Spleen (tissue), 11 donors: ENCODE measurements at regions not wholly inside any gene's neighbourhood (a gene's known extent, or its start where the extent isn't known, plus 50 kb on each side); places are given as distances from the start of the nearest gene placed in this dataset.
"Not testable (repeated sequence)": the region's sequence is repeated elsewhere in the genome, so short reads cannot be mapped to it uniquely, and the experiment has no call there.

Experiments used
- DNase-seq: peaks from one replicate; pipeline ENCODE4 v3.0.0-alpha.2; 2020
- H3K27ac ChIP-seq, 8 donors: fragments of 200-600 bp; sonication (generic) in 7 of 8; 1 replicate in 4 of 8; 2 replicates in 4 of 8; pipeline versions ENCODE4 v1.5.0 to v1.8.0; 2016 to 2021; ENCODE audit warnings: inconsistent platforms in 4 of 8, mild to moderate bottlenecking in 4 of 8, moderate library complexity in 1 of 8
- H3K27me3 ChIP-seq, 7 donors: fragments of 200-600 bp; sonication (generic) in 6 of 7; replicated peaks in 1 of 7; 1 replicate in 4 of 7; 2 replicates in 3 of 7; pipeline versions ENCODE4 v1.5.0 to v1.8.0; 2016 to 2021; ENCODE audit warnings: inconsistent platforms in 3 of 7, mild to moderate bottlenecking in 1 of 7
- H3K36me3 ChIP-seq, 6 donors: fragments of 200-600 bp; sonication (generic) in 5 of 6; 1 replicate in 4 of 6; 2 replicates in 2 of 6; pipeline versions ENCODE4 v1.5.0 to v1.8.0; 2016 to 2021; ENCODE audit warnings: inconsistent platforms in 2 of 6
- H3K4me1 ChIP-seq, 6 donors: fragments of 200-600 bp; sonication (generic) in 5 of 6; 1 replicate in 3 of 6; 2 replicates in 3 of 6; pipeline versions ENCODE4 v1.5.0 to v1.8.0; 2016 to 2021; ENCODE audit warnings: inconsistent platforms in 3 of 6
- H3K4me3 ChIP-seq, 8 donors: fragments of 200-600 bp; sonication (generic) in 7 of 8; 1 replicate in 4 of 8; 2 replicates in 4 of 8; pipeline versions ENCODE4 v1.5.0 to v1.8.0; 2016 to 2021; ENCODE audit warnings: inconsistent platforms in 4 of 8, mild to moderate bottlenecking in 4 of 8, moderate library complexity in 2 of 8
- H3K9me3 ChIP-seq, 8 donors: fragments of 200-600 bp; sonication (generic) in 7 of 8; 1 replicate in 4 of 8; 2 replicates in 4 of 8; pipeline versions ENCODE4 v1.5.0 to v1.8.0; 2016 to 2021; ENCODE audit warnings: inconsistent platforms in 4 of 8
- POLR2A ChIP-seq, 3 donors: fragments of 450-650 bp; IDR thresholded peaks; one replicate each; pipeline ENCODE4 v1.5.1; 2017; ENCODE audit warnings: antibody characterized with exemption in 3 of 3, mild to moderate bottlenecking in 1 of 3
- POLR2AphosphoS5 ChIP-seq, 3 donors: sonication (generic); formaldehyde crosslinking; IDR thresholded peaks; one replicate each; pipeline ENCODE4 v1.5.1; 2017; ENCODE audit warnings: antibody characterized with exemption in 3 of 3
- WGBS, 5 donors: extraction: QIAGEN DNeasy Blood & Tissue Kit in 3 of 5; methylation state at CpG; one replicate each; pipeline versions ENCODE4 v1.1.5 to v1.1.7; 2013 to 2018; 5-methylcytosine and 5-hydroxymethylcytosine counted together
- intact Hi-C: fragments of 100-400 bp; cut with DNase I; formaldehyde crosslinking; loops from one replicate; pipeline ENCODE4 v1.15.0; 2023; ENCODE audit warnings: low total_unique reads
- TF ChIP-seq, protein P1 (sequence below), 11 experiments: fragments of 200-600 bp in 7 of 11; fragments of 450-650 bp in 4 of 11; sonication (generic) in 4 of 11; IDR thresholded peaks in 8 of 11; conservative IDR thresholded peaks in 3 of 11; 1 replicate in 7 of 11; 2 replicates in 4 of 11; pipeline versions ENCODE4 v1.4.0 to v1.8.0; 2016 to 2021; ENCODE audit warnings: antibody characterized with exemption in 11 of 11, inconsistent platforms in 4 of 11, mild to moderate bottlenecking in 1 of 11
- donor health status: healthy with polysubstance abuse.
- donor health status: DM: no; HTN: no; CAD: no; lungs with moderate emphysema.
- donor health status: DM: no; HTN: no; CAD: no.
- donor health status: Bipolar disorder and iron deficiency.
- donor health status: healthy.
- donor health status: DM: no; HTN: no; CAD: no.
- donor health status: DM: yes; HTN: yes; CAD: no.

DNA sequence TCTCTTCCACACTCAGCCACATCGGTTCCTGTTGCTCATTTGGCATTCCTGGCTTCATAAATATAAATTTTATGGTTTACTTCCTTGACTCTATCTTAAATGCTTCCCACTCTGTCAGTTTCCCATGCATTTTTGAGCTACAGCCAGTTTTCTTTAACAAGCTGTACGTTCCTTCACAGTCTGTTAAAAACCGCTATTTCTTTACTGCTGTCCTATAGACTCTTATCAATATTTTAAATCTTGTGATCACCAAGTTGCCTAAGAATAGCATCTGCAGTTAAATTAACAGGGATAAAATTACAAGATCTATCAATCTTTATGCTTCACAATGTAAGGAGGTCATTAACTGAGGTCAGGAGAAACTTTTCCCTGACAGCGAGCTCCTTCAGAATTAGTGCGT, 103.1 kb upstream of the RHOBTB1 start:
- no peak for DNase-seq
- Histone ChIP-seq H3K36me3 (no peaks in the 10 kb centered on the region), H3K27me3 (no peaks in the 10 kb centered on the region), H3K4me3 (no peak overlapping the region), H3K4me1 (no peaks in the 10 kb centered on the region), H3K27ac (no peak overlapping the region), H3K9me3 (no peaks in the 10 kb centered on the region)
- 70 to 80% (median 74%) methylated on average over 5 of the region's 5 CpGs for WGBS, 5 donors
- intact Hi-C loops, result no loop called here
- no peak for TF ChIP-seq POLR2AphosphoS5 (IDR thresholded peaks at IDR 0.05)
- TF ChIP-seq, protein P1, sequence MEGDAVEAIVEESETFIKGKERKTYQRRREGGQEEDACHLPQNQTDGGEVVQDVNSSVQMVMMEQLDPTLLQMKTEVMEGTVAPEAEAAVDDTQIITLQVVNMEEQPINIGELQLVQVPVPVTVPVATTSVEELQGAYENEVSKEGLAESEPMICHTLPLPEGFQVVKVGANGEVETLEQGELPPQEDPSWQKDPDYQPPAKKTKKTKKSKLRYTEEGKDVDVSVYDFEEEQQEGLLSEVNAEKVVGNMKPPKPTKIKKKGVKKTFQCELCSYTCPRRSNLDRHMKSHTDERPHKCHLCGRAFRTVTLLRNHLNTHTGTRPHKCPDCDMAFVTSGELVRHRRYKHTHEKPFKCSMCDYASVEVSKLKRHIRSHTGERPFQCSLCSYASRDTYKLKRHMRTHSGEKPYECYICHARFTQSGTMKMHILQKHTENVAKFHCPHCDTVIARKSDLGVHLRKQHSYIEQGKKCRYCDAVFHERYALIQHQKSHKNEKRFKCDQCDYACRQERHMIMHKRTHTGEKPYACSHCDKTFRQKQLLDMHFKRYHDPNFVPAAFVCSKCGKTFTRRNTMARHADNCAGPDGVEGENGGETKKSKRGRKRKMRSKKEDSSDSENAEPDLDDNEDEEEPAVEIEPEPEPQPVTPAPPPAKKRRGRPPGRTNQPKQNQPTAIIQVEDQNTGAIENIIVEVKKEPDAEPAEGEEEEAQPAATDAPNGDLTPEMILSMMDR (IDR thresholded peaks at IDR 0.05 in 8 of 11, conservative IDR thresholded peaks at IDR 0.05 in 3 of 11), result no peak

DNA sequence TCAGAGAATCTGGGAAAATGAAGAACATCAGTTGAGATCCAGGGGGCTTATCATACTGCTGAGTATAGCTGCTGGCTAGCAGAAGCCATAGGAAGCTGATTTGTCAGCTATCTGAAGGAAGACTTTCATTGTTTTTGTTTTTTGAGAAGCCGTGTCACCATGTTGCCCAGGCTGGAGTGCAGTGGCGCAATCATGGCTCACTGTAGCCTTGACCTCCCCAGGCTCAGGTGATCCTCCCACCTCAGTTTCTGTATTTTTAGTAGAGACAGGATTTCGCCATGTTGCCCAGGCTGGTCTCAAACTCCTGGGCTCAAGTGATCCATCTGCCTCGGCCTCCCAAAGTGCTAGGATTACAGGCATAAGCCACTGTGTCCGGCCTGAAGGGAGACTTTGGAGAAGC, 101.5 kb upstream of the RHOBTB1 start:
- intact Hi-C loops, H3K4me1 ChIP-seq, H3K27me3 ChIP-seq, H3K27ac ChIP-seq, DNase-seq, H3K4me3 ChIP-seq, H3K36me3 ChIP-seq, H3K9me3 ChIP-seq: not testable (repeated sequence)
- WGBS, 5 donors, result 86 to 94% (median 90%) methylated on average over 4 to 5 of the region's 5 CpGs

DNA sequence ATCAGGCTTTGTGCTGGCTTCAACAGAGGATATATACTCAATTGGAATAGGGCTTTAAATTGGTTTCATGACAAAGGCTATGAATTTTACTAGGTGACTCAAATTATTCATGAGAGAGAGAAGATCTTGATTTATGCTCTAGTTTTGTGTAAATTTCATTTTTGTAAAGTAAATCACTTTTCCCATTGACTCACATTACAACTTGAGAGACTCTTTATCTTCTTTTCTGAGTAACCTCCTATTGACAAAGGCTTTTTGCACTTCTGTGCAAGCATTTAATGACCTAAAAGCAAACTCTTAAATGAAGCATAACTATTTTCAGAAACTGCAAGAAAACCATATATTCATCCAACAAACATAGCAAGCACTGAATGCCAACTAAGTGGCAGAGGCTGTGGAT, 98.5 kb upstream of the RHOBTB1 start:
- Histone ChIP-seq H3K4me3 (no peak overlapping the region), H3K27ac (no peak overlapping the region), H3K9me3 (peaks cover 0 to 6% (median 0%) of the 10 kb centered on the region in 8 donors), H3K36me3 (no peaks in the 10 kb centered on the region), H3K27me3 (no peaks in the 10 kb centered on the region), H3K4me1 (no peaks in the 10 kb centered on the region)
- intact Hi-C loops, result no loop called here
- DNase-seq, result no peak
- TF ChIP-seq, protein P1 (IDR thresholded peaks at IDR 0.05 in 8 of 11, conservative IDR thresholded peaks at IDR 0.05 in 3 of 11), result no peak
- TF ChIP-seq POLR2A (IDR thresholded peaks at IDR 0.05) (no peak), POLR2AphosphoS5 (IDR thresholded peaks at IDR 0.05) (no peak)

DNA sequence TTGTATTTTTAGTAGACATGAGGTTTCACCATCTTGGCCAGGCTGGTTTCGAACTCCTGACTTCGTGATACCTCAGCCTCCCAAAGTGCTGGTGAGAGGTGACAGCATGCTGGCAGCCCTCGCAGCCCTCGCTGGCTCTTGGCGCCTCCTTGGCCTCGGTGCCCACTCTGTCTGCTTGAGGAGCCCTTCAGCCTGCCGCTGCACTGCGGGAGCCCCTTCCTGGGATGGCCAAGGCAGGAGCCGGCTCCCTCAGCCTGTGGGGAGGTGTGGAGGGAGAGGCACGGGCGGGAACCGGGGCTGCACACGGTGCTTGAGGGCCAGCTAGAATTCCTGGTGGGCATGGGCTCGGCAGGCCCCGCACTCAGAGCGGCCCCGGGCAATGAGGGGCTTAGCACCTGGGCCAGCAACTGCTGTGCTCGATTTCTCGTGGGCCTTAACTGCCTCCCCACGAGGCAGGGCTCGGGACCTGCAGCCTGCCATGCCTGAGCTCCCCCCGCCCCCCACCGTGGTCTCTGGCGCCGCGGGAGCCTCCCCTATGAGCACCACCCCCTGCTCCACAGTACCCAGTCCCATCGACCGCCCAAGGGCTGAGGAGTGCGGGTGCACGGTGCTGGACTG, 96.5 kb upstream of the RHOBTB1 start:
- H3K9me3 ChIP-seq, result peaks cover 0 to 6% (median 0%) of the 10 kb centered on the region in 8 donors
- intact Hi-C loops, result no loop called here
- H3K27me3 ChIP-seq, result no peaks in the 10 kb centered on the region
- no peak overlapping the region for H3K4me3 ChIP-seq
- no peak for DNase-seq
- WGBS, 5 donors, result 91 to 96% (median 94%) methylated on average over 13 to 30 of the region's 30 CpGs
- H3K36me3 ChIP-seq, result no peaks in the 10 kb centered on the region
- no peaks in the 10 kb centered on the region for H3K4me1 ChIP-seq
- H3K27ac ChIP-seq, result no peak overlapping the region
- TF ChIP-seq POLR2AphosphoS5 (IDR thresholded peaks at IDR 0.05), result no peak
- TF ChIP-seq, protein P1 (IDR thresholded peaks at IDR 0.05 in 8 of 11, conservative IDR thresholded peaks at IDR 0.05 in 3 of 11), result no peak
- TF ChIP-seq POLR2A (IDR thresholded peaks at IDR 0.05), result no peak

DNA sequence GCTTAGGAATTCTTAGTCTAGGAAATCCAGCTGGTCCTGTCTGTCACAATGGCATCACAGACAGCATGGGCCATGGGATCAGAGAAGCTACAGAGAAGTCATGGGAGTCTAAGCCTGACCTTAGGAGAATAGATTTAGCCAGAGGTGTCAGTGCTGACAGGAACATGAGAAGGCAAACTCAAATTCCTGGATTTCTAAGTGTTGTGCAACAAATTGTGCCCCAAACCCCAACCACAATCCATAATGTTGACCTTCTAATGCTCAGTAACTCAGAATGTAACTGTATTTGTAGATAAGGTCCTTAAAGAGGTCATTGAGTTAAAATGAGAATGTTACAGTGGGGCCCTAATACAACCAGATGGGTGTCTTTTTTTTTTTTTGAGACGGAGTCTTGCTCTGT, 95.9 kb upstream of the RHOBTB1 start:
- no peak for TF ChIP-seq POLR2A (IDR thresholded peaks at IDR 0.05)
- TF ChIP-seq, protein P1 (IDR thresholded peaks at IDR 0.05 in 8 of 11, conservative IDR thresholded peaks at IDR 0.05 in 3 of 11), result no peak
- TF ChIP-seq POLR2AphosphoS5 (IDR thresholded peaks at IDR 0.05), result no peak
- Histone ChIP-seq H3K4me1 (no peaks in the 10 kb centered on the region), H3K27me3 (no peaks in the 10 kb centered on the region), H3K4me3 (no peak overlapping the region), H3K9me3 (peaks cover 0 to 6% (median 0%) of the 10 kb centered on the region in 8 donors), H3K36me3 (no peaks in the 10 kb centered on the region), H3K27ac (no peak overlapping the region)
- DNase-seq, result no peak
- intact Hi-C loops, result no loop called here
- WGBS, 5 donors, result 89 to 100% (median 95%) methylated on average over 1 of the region's 1 CpG

DNA sequence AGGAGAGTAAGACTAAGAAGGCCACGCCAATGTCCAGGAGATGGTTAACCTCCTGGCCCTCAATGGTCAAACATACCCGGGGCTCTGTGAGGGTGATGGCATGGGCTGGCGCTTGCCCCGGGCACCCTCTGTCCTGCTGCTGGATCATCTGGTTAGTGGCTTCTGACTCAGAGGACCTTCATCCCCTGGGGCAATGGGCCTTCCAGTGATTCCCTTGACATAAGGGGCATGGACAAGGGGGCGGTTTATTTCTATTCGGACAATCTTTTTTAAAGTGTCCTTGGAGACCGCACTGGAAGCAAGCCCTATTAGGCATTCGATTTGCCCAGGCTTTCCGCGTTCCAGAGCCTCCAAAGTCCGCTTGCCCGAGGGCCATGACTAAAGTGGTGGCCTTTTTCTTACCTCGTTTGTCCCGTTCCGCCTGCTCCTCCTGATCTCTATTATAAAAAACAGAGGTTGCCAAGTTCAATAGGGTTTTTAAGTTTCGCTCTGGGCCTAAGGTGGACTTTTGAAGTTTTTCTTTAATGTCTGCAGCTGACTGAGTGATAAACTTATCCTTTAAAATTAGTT, 93.4 kb upstream of the RHOBTB1 start:
- H3K4me3 ChIP-seq, H3K27ac ChIP-seq, intact Hi-C loops, DNase-seq, H3K27me3 ChIP-seq, H3K9me3 ChIP-seq, H3K36me3 ChIP-seq, H3K4me1 ChIP-seq: not testable (repeated sequence)
- 88 to 96% (median 91%) methylated on average over 14 to 16 of the region's 16 CpGs for WGBS, 5 donors

DNA sequence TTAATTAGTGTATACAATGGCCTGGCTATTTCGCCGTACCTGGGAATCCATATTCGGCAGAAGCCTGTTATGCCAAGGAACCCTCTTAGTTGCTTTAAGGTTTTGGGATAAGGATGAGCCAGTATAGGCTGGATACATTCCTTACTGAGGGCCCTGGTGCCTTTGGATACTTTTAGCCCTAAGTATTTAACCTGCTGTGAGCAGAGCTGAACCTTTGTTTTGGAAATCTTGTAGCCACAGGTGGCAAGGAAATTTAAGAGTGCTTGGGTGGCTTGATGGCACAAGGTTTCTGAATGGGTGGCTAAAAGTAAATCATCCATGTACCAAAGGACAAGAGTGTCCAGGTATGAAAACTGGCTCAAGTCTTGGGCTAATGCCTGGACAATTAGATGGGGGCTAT, 92.2 kb upstream of the RHOBTB1 start:
- not testable (repeated sequence) for H3K27ac ChIP-seq

More for the DNA sequence above, 92.2 kb upstream of the RHOBTB1 start:
- WGBS, 5 donors, result 95 to 98% (median 96%) methylated on average over 3 of the region's 3 CpGs
- H3K4me1 ChIP-seq, H3K27me3 ChIP-seq, H3K36me3 ChIP-seq, H3K9me3 ChIP-seq, DNase-seq, H3K4me3 ChIP-seq, intact Hi-C loops: not testable (repeated sequence)
